ENCODE measurements at regions not wholly inside any gene's neighbourhood (a gene's known extent, or its start where the extent isn't known, plus 50 kb on each side); places are given as distances from the start of the nearest gene placed in this dataset.
A peak's percentile ranks its signal among the peaks of the same experiment; 100 is the strongest.

DNA sequence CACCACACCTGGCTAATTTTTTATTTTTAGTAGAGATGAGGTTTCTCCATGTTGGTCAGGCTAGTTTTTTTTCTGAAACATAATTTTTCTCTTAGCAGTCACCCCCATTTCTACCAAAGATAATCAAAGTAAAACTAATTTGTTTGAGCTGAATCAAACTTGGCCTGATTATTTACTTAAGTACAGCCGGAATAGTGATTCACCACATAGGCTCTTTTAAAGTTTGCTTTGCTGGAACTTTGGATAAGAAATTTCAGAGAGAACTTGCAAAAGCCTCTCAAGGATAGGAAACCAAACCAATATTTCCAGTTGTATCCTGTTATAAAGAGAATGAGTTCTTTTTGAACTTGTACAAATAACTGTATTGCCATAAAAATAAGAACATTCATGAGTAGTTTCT is 105.0 kb upstream of the SYNCRIP start:
- DNase-seq (ENCODE audit: low spot score) = no peak
- peak; percentile 88 for ATAC-seq (ENCODE audit: low read depth)
- Histone ChIP-seq H3K27ac (ENCODE audit: poor library complexity, severe bottlenecking) (peak overlapping the region; percentile 46), H3K36me3 (ENCODE audit: low read depth) (no peaks in the 10 kb centered on the region), H3K4me3 (ENCODE audit: severe bottlenecking) (no peak overlapping the region), H3K4me1 (ENCODE audit: insufficient read depth, poor library complexity, severe bottlenecking) (peaks cover 5% of the 10 kb centered on the region), H3K9me3 (ENCODE audit: severe bottlenecking) (no peaks in the 10 kb centered on the region), H3K27me3 (ENCODE audit: insufficient read depth, poor library complexity, severe bottlenecking) (no peaks in the 10 kb centered on the region)
- TF ChIP-seq, protein P1, sequence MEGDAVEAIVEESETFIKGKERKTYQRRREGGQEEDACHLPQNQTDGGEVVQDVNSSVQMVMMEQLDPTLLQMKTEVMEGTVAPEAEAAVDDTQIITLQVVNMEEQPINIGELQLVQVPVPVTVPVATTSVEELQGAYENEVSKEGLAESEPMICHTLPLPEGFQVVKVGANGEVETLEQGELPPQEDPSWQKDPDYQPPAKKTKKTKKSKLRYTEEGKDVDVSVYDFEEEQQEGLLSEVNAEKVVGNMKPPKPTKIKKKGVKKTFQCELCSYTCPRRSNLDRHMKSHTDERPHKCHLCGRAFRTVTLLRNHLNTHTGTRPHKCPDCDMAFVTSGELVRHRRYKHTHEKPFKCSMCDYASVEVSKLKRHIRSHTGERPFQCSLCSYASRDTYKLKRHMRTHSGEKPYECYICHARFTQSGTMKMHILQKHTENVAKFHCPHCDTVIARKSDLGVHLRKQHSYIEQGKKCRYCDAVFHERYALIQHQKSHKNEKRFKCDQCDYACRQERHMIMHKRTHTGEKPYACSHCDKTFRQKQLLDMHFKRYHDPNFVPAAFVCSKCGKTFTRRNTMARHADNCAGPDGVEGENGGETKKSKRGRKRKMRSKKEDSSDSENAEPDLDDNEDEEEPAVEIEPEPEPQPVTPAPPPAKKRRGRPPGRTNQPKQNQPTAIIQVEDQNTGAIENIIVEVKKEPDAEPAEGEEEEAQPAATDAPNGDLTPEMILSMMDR (IDR thresholded peaks at IDR 0.05; ENCODE audit: poor library complexity, severe bottlenecking) = no peak

DNA sequence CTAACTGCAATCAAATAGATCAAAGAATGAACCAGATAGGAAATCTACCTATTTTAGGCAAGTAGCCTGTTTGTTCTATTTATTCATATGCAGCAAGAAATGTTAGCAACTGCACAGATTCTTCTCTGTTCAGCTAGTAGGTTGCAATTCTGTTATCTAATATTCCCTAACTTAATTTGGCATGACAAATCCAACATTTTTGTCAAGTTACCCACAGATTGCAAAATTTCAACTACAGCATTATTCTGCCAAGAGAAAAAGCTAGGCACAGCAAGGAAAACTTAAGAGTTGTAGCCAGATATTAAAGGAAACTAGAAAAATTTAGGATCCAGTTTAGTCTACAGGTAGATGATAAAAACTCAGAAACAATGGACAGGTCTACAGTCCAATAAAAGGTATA is 104.4 kb upstream of the SYNCRIP start:
- Histone ChIP-seq H3K9me3 (ENCODE audit: severe bottlenecking) (peaks cover under 1% of the 10 kb centered on the region), H3K27ac (ENCODE audit: poor library complexity, severe bottlenecking) (peak overlapping the region; percentile 46), H3K27me3 (ENCODE audit: insufficient read depth, poor library complexity, severe bottlenecking) (no peaks in the 10 kb centered on the region), H3K36me3 (ENCODE audit: low read depth) (no peaks in the 10 kb centered on the region), H3K4me3 (ENCODE audit: severe bottlenecking) (no peak overlapping the region), H3K4me1 (ENCODE audit: insufficient read depth, poor library complexity, severe bottlenecking) (peaks cover 5% of the 10 kb centered on the region)
- ATAC-seq (ENCODE audit: low read depth) = no peak
- TF ChIP-seq, protein P1 (IDR thresholded peaks at IDR 0.05; ENCODE audit: poor library complexity, severe bottlenecking) = no peak
- no peak for DNase-seq (ENCODE audit: low spot score)

DNA sequence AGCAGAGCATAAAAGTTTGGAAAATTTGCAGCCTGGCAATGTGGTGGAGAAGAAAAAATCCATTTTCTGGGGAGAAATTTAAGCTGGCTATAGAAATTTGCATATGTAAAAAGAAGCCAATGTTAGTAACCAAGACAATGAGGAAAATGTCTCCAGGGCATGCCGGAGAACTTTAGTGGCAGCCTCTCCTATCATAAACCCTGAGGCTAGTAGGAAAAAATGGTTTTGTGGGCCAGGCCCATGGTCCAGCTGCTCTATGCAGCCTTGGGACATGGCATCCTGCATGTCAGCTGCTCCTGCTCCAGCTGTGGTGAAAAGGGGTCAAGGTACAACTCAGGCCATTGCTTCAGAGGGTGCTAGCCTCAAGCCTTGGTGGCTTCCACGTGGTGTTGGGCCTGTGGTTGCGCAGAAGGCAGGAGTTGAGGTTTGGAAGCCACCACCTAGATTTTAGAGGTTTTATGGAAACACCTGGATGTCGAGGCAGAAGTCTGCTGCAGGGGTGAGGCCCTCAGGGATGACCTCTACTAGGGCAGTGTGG is 101.8 kb upstream of the SYNCRIP start:
- Histone ChIP-seq H3K27ac (ENCODE audit: poor library complexity, severe bottlenecking) (no peak overlapping the region), H3K9me3 (ENCODE audit: severe bottlenecking) (peaks cover 3% of the 10 kb centered on the region), H3K27me3 (ENCODE audit: insufficient read depth, poor library complexity, severe bottlenecking) (no peaks in the 10 kb centered on the region), H3K36me3 (ENCODE audit: low read depth) (no peaks in the 10 kb centered on the region), H3K4me1 (ENCODE audit: insufficient read depth, poor library complexity, severe bottlenecking) (peaks cover 5% of the 10 kb centered on the region), H3K4me3 (ENCODE audit: severe bottlenecking) (no peak overlapping the region)
- TF ChIP-seq, protein P1 (IDR thresholded peaks at IDR 0.05; ENCODE audit: poor library complexity, severe bottlenecking) = no peak
- DNase-seq (ENCODE audit: low spot score) (no peak), ATAC-seq (ENCODE audit: low read depth) (no peak)

DNA sequence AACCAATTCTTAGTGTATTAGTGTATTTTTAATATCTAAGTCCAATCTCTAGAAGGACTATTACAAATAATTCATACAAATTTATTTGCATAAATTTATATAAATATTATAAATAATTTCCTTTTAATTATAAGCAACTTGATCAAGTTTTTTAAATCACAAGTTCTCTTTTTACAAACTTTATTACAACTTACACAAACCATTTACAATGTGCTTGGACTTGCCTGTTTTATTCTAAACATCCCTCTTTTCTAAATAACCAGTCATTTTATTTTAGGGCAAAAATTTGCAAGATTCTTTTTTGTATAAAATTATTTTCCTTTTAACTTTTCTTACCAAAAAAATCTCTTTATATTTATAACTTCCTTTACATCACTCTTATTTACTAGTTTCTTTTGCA is 83.5 kb upstream of the SYNCRIP start:
- DNase-seq (ENCODE audit: low spot score) = no peak
- ATAC-seq (ENCODE audit: low read depth) = no peak
- H3K4me1 ChIP-seq (ENCODE audit: insufficient read depth, poor library complexity, severe bottlenecking) = no peaks in the 10 kb centered on the region

GRCh38 chr6:85715797-85716196 is 73.1 kb upstream of the SYNCRIP start:
- TF ChIP-seq, protein P1 (IDR thresholded peaks at IDR 0.05; ENCODE audit: poor library complexity, severe bottlenecking) = no peak
- Histone ChIP-seq H3K27me3 (ENCODE audit: insufficient read depth, poor library complexity, severe bottlenecking) (no peaks in the 10 kb centered on the region), H3K36me3 (ENCODE audit: low read depth) (no peaks in the 10 kb centered on the region), H3K4me1 (ENCODE audit: insufficient read depth, poor library complexity, severe bottlenecking) (no peaks in the 10 kb centered on the region), H3K4me3 (ENCODE audit: severe bottlenecking) (no peak overlapping the region), H3K9me3 (ENCODE audit: severe bottlenecking) (no peaks in the 10 kb centered on the region), H3K27ac (ENCODE audit: poor library complexity, severe bottlenecking) (no peak overlapping the region)
- ATAC-seq (ENCODE audit: low read depth) = no peak
- DNase-seq (ENCODE audit: low spot score) = no peak

More for the DNA sequence above, 83.5 kb upstream of the SYNCRIP start:
- TF ChIP-seq, protein P1 (IDR thresholded peaks at IDR 0.05; ENCODE audit: poor library complexity, severe bottlenecking) = no peak
- H3K27ac ChIP-seq (ENCODE audit: poor library complexity, severe bottlenecking) = no peak overlapping the region
- peaks cover 3% of the 10 kb centered on the region for H3K27me3 ChIP-seq (ENCODE audit: insufficient read depth, poor library complexity, severe bottlenecking)
- H3K36me3 ChIP-seq (ENCODE audit: low read depth) = no peaks in the 10 kb centered on the region
- H3K4me3 ChIP-seq (ENCODE audit: severe bottlenecking) = no peak overlapping the region
- peaks cover 8% of the 10 kb centered on the region for H3K9me3 ChIP-seq (ENCODE audit: severe bottlenecking)

All from RWPE2 (cell line).